NCI-H187 treated with DMSO at 0.1 percent for 48 hours (cell line): ENCODE measurements at regions not wholly inside any gene's neighbourhood (a gene's known extent, or its start where the extent isn't known, plus 50 kb on each side); places are given as distances from the start of the nearest gene placed in this dataset.
"Not testable (repeated sequence)": the region's sequence is repeated elsewhere in the genome, so short reads cannot be mapped to it uniquely, and the experiment has no call there.

Source experiments
- DNase-seq: peaks from one replicate; lab custom pipeline; 2025; lab: John Stamatoyannopoulos, UW

DNA sequence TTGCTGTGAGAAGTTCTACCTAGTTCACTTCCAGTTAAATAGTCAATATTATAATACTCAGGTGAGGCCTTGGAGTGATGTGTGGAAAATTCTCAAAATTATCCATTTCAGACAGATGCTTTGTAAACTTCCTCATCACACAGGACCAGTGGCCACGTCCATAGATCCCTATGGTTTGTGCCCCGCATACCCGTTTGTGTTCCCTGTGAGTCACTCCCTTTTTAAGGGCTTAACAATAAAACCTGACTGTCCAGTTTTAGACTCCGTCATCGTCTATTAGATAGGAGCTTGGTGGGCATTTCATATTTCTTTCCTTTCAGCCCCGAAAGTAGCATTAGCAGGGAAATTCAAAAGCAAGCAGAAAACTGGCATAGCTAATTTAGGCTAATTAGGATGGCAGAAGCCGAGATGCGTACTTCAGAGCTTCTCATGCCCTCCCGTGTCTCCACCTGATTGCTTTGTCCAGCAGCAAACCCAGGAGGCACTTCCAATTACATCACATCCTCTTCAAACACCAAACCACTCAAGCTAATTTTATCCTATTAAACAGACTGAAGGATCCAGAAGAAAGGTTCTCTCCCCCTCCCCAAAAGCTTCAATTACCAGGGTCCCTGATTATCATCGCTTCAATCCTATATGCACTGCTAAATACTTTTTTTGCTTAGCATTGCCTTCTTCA, 186.6 kb upstream of the OTX2 start:
- no peak for DNase-seq

DNA sequence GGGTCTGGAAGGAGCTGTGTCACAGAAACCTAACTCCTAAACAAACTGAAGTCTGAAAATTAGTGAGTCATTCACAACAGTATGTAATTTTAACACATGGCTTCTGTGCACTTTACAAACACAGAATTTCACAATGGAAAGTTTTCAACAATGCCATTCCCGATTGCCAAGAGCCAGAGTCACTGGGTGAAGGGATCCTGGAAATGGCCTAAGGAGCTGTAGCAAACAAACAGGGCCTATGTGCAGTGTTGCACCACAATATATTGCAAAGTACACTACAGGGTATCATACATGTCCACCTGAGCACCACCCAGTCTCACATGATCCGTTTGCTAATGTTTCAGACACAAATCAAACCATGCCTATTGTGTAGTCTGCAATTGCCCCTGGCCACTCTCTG, 184.7 kb upstream of the OTX2 start:
- no peak for DNase-seq

DNA sequence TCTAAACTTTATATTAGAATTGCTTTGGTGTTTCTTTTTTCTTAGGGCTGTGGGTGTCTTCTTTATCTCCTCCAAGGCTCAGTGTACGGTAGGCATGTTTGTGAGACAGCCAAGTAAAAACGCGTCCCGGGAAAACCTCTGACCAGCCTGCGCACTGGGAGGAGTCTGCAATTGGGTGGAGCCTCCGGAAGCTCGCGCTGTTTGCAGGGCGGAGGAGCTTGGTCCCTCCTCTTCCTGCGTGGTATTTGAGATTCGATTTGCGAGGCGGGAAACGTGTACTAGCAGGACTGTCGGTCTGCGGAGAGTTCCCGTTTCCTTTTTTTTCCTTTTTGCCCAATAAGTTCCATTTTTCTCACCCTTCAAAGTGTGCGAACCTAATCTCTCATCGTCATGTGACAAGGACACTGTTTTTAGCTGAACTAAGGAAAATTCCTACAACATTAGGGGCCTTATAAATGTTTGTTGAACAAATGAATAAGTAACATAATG, 182.1 kb upstream of the OTX2 start:
- DNase-seq: no peak

DNA sequence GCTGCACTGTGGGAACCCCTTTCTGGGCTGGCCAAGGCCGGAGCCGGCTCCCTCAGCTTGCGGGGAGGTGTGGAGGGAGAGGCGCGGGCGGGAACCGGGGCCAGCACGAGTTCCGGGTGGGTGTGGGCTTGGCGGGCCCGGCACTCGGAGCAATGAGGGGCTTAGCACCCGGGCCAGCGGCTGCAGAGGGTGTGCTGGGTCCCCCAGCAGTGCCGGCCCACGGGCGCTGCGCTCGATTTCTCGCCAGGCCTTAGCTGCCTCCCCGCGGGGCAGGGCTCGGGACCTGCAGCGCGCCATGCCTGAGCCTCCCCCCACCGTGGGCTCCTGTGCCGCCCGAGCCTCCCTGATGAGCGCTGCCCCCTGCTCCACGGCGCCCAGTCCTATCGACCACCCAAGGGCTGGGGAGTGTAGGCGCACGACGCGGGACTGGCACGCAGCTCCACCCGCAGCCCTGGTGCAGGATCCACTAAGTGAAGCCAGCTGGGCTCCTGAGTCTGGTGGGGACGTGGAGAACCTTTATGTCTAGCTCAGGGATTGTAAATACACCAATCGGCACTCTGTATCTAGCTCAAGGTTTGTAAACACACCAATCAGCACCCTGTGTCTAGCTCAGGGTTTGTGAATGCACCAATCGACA, 180.8 kb upstream of the OTX2 start:
- not testable (repeated sequence) for DNase-seq

DNA sequence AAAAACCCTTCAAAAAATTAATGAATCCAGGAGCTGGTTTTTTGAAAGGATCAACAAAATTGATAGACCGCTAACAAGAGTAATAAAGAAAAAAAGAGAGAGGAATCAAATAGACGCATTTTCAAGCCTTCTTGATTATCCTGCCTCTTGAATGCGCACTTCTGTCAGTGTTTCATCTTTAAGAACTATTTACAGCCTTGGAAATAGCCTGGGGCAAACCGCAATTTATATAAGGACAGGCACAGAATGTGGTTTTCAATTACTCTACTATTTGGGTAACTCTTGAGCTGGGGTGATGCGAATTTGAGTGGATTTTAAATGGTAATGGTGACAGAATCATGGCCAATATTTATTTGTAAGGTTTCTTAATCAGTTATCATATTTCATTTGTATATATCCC, 179.1 kb upstream of the OTX2 start:
- no peak for DNase-seq

DNA sequence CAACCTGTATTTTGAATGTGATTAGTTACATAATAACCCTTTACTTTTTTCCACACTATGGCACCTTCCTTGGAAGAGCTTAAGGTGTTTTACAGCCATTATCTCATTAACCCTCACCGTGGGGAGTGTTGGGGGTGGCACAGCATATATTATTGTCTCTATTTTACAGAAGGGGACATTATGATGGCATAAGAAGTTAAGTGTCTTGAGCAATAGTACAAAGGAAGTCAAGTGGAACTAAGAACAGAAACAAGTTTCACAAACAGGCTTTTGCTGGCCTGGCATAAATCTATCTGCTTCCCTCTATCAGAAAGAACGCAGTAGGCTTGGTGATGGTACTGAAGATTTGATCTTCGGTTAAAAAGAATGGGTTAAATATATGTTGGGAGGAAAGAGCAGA, 169.7 kb upstream of the OTX2 start:
- no peak for DNase-seq

DNA sequence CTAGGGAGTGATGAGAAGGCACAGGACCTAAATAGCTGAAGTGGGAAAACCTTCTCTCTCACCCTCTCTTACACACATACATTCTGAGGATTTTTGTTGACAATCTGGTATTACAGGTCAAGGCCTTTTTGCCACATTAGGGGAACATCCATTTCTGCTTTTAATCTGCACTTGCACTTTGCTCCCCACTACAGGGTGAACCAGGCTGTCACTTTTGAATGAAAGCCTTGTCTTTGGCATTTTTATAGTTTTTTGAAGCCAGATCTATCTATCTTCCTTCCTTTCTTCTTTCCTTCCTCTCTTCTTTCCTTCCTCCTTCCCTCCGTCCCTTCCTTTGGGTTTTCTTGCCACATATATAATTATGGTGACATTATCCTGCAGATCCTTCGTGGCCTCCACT, 165.9 kb upstream of the OTX2 start:
- DNase-seq: no peak

DNA sequence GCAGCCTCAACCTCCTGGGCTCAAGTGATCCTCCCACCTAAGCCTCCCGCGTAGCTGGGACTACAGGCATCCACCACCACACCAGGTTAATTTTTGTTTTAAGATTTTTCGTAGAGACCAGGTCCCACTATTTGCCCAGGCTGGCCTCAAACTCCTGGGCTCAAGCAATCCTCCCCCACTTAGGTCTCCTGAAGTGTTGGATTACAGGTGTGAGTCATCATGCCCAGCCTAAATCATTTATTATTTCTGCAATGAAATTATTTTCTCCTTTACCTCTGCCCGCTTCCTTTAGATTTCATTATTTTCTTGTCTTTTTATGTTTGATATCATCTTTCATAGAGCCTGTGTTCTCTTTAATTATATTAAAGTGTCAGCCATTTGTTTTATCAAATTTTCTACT, 165.2 kb upstream of the OTX2 start:
- no peak for DNase-seq

DNA sequence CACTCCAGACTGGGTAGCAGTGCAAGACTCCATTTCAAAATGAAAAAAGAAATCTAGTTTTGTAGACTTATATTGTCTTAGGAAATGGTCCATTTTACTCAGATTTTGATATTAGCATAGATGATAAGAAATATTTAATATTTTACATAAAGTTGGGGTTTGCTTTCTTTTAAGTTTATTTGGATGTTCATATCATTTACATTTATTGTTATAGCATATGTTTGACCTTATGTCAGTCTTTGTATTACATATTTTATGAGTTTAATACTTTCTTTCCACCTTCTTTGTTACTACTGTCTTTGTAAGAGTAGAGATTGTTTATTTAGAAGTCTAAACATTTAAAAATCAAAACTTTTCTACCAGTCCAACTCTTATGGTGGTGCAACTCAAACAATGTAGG, 162.7 kb upstream of the OTX2 start:
- no peak for DNase-seq

DNA sequence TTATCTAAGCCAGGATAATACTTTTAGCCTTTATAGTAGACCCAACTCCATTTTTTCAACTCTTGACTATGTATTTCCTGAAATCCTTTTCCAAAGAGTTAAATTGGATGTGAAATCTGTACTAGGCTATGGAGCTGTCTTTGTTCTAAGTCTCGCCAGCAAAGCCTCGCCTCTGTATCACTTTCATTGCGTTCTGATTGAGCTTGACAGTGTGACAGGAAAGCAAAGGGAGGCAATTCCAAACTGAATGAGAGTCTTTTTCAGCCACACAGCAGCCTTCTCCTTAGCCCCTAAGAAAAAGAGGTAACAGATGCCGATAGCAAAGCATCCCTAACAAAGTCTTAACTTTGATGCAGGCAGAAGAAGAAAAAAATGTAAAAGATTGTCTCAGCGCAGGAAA, 154.6 kb upstream of the OTX2 start:
- DNase-seq: no peak

DNA sequence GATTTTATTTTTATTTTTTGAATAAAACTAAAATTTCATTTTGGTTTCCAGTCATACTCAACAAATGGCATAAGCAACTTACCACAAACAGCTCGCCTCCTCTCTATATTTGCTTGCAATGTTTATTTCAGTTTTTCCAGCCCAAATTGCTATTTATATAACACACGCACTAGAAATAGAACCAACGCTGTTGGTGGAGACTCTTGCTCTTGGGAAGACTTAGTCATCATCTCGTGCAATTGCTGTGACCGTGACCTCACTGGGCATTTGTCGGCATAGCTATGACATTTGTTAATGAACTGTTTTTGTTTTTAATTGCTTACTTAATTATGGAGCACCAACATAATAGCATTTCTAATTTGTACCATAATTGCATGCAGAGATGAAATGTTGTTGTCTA, 153.1 kb upstream of the OTX2 start:
- no peak for DNase-seq

DNA sequence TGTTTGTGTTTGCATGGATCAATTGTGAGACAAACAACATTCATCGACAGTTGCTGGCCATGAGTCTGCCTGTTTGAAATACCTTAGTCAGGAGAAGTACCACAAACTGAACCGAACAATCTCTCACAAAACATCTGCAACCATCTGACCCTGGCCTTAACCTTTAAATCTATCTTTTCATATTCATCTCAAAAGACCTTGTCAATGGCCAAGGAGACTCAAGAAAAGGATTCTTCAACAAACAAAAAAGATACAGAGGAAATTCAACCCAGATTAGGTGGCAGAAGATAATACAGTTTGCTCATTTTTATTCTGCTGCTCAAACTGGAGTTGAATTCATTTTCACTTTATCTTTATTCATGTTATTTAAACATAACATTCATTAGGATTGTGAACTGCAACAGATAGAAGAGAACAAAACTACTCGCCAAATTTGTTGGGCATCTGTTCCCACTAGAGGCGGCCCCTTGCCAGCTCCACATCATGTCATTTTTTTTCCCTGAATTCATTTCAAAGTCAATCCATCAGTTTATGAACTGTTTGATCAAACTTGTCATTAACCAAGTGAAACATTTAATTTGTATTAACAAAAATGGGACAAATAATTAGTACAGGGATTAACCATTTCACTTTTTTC, 152.3 kb upstream of the OTX2 start:
- no peak for DNase-seq

DNA sequence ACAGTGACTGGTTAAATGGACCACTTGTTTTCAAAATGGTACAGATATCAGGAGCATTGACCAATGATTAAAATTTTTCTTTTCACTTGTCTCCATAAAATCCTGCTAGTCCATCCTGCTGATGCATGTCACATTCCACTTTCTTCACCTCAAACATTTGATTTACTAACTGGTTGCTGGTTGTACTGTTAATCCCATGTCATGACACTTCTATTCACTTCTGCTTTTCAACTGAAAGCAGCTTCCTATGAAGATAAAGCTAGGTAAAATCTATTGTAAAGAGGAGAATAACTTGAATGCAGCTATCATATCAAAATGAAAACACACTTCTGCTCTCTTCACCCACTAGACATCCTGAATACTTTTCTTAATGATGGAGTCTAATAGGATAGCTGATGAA, 149.6 kb upstream of the OTX2 start:
- no peak for DNase-seq

DNA sequence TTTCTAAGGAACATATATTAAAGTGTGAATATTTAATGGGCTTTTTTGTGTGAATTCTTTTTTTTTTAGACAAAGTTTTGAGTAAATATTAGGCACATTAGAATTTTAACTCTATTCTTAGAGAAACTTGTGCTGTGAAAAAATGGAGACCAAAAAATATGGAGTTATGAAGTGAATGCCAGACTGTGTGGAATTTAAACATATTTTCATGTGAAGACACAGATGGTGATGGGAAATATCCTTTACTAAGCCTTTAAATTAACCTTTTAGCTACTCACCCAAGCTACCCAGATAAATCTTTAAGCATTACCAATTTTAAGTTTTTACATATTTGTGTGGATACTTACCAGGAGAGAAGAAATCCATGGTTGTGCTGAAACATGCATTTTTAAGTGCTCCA, 148.8 kb upstream of the OTX2 start:
- no peak for DNase-seq

DNA sequence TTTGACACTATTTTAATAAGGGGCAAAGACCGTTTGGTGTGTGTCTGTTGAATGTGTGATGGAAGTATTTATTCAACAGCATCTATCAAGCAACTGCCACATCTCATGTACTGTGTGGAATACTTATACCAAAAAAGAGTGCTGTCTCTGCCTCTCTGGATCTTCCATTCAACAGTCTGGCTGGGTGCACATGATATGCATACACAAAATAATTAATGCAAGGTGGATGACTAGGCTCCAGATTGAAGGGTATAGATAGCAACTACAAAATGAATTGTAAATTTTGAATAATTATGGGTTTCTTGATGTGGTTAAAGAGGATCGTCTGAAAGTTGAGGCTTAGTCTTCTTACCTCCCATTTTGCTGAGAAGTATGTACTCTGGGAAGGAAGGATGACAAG, 145.9 kb upstream of the OTX2 start:
- DNase-seq: no peak

DNA sequence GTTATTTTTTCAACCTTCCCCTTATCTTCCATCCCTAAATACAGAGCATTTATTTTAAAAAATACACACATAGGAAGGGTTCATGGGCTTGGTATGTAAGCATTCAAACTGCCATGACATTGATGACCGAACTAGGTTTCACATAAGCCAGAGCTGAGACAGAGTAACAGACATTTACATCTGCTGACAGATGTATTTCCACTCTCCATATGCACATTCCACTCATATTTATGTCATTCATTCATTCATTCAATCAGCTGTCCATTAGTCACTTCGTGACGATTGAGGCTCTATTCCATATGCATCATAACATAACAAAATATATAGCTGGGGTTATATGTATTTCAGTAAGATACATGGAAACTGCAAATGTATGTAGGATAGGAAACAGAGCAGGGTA, 145.5 kb upstream of the OTX2 start:
- DNase-seq: no peak

DNA sequence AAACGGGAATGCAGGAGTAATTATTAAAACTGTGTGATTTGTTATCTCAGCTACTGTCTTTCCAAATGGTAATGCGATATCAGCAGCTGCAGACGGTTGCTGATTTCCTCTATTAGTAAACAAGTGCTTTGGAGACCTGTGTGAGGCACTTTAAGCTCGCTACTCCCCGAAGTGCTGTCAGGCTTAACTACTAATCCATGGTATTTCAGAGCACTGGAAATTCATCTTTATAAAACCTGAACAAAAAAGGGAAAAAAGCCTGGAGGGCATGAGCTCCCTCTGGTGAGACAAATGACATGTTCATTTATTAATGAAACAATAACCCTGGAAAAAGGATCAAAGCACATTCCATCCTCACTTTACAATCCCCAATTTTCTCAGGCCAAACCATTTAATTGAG, 143.6 kb upstream of the OTX2 start:
- DNase-seq: no peak

DNA sequence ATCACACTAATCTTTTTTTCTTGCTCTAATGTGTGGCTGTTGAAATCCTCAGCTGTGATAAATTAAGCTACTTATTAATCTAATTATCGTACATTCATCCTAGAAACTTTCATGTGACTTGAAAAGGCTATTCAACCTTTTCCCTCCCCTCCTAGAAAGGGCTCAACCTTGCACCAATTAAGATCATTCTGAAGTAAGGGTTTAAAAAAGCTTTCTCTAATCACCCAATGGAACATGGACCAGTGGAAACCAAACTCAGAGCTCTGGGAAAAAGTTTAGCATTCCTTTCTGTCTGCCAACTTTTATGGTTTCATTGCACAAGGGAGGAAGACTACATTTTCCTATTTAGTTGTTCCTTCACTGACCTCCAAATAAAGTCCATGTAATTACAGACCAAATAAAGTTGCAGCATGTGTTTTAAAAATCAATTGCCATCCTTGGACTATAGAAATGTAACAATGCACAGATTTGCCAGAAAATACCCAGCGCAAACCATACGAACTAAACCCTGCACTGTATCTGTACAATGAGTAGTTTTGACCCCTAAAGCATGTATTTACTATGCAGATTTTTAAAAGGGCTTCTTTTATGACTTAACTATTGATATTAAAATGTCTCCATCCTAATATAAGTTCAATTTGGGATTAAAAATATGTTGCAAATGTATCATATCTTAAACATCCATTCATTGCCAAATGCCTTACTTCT, 142.6 kb upstream of the OTX2 start:
- DNase-seq: no peak

DNA sequence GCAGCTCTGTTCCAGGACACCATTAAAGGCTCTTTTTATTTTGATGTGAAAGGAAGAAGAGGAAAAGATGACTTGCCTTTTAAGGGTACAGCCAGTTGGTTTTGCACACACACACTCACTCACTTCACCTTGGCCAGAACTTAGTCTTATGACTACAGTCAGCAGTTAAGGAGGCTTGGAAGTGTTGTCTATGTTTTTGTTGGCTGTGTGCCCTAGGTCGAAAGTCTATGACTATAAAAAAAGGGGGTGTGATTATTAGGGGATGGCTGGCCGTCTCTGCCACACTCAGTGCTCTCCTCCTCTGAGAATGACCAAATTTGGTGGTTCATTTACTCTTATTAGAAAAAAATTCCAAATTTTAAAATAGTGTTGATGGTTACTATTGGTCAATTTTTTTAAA, 139.5 kb upstream of the OTX2 start:
- DNase-seq: no peak

DNA sequence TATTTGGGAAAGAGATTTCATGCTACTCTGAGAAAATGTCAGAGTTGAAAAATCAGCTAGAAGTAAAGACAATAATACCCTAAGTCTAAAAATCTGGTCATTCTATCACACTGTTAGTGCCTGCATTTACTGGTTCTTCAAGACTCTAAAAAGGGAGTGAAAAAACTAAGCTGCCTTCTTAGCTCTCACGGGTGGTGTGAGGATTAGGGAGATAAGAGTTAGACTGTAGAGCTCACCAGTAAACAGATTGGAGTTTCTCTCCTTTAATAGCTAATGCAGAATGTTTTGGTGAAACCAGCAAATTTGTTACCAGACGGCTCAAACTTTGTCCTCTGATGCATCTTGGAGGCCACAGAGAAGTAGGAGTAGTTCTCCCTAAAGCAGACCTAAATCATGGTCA, 135.0 kb upstream of the OTX2 start:
- no peak for DNase-seq

DNA sequence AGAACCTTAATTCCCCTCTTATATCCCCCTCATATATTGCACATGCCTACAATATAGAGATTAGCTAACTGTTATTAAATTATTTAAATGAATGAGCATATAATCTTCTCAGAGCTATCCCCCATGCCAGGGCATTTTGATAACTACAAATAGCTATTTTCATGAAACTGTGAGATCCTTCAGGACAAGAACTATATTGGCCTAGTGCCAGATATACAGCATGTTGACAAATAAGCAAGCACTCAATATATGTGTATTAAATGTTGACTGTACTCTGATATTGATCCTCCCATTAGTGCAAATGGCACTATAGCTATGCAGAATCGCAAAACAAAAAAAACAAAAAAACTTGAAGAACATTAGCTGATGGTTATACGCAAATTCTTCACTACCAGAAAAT, 134.1 kb upstream of the OTX2 start:
- DNase-seq: no peak

DNA sequence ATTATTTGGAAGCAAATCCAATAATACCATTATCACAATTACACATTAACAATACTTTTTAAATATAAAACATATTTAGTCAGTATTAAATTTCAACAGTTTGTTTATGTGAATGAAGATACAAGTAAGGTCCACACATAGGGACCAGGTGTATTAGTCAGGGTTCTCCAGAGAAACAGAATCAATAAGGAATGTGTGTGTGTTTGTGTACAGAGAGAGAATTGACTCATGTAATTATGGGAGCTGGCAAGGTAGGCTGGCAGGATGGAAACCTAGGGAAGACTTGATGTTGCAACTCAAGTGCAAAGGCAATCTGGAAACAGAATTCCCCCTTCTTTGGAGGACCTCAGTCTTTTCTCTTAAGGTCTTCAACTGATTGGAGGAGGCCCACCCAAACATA, 123.2 kb upstream of the OTX2 start:
- no peak for DNase-seq
